Large intestine (tissue), 3 donors: ENCODE measurements at regions not wholly inside any gene's neighbourhood (a gene's known extent, or its start where the extent isn't known, plus 50 kb on each side); places are given as distances from the start of the nearest gene placed in this dataset.
A peak's percentile ranks its signal among the peaks of the same experiment; 100 is the strongest.

Experiments
- DNase-seq, 2 donors: peaks; one replicate each; pipeline versions ENCODE4 v3.0.0 to v3.0.0-alpha.2; 2013
- H3K27ac ChIP-seq: one replicate; pipeline ENCODE4 v1.5.1; 2013; ENCODE audit warnings: low read length
- H3K27me3 ChIP-seq: 2 replicates; pipeline ENCODE4 v1.6.1; 2013; ENCODE audit warnings: low read length; ENCODE audit not compliant: control insufficient read depth, insufficient read depth
- H3K36me3 ChIP-seq: 2 replicates; pipeline ENCODE4 v1.6.1; 2013; ENCODE audit warnings: low read length; ENCODE audit not compliant: control insufficient read depth, insufficient read depth
- H3K4me1 ChIP-seq: one replicate; pipeline ENCODE4 v1.6.1; 2013; ENCODE audit warnings: low read length; ENCODE audit not compliant: control insufficient read depth, insufficient read depth
- H3K4me3 ChIP-seq: one replicate; pipeline ENCODE4 v1.5.1; 2013; ENCODE audit warnings: low read length
- H3K9me3 ChIP-seq: one replicate; pipeline ENCODE4 v1.6.1; 2013; ENCODE audit warnings: mild to moderate bottlenecking, low read depth, low read length, moderate library complexity; ENCODE audit not compliant: control insufficient read depth
- WGBS: methylation state at CpG from one replicate; pipeline ENCODE4 v1.1.5; 2013; ENCODE audit warnings: low lambda C conversion rate; ENCODE audit not compliant: insufficient coverage; 5-methylcytosine and 5-hydroxymethylcytosine counted together

DNA sequence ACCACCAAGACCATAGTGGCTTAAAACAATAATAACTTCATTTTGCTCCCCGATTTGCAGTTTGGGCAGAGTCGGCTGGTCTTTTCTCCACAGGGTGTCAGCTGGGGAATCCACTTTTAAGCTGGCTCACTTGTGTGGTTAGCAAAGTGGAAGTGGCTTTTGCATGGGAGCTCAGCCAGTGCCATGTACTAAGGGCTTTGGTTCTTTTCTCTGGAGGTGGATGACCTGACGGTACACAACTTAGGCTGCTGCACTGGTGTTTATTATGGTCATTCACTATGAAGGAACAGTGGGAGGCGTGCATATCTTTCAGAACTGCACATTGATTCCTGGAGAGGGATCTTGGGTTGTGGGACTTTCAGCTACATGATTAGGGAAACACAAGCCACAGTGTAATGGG lies 141.0 kb downstream of the OR2B2 start:
- no peaks in the 10 kb centered on the region for H3K9me3 ChIP-seq
- peaks cover 33% of the 10 kb centered on the region for H3K4me1 ChIP-seq
- H3K27me3 ChIP-seq: no peaks in the 10 kb centered on the region
- no peak overlapping the region for H3K27ac ChIP-seq
- peak in 1 of 2 donors; percentile 59 for DNase-seq
- 17% methylated on average over 1 of the region's 4 CpGs for WGBS
- no peaks in the 10 kb centered on the region for H3K36me3 ChIP-seq
- no peak overlapping the region for H3K4me3 ChIP-seq

DNA sequence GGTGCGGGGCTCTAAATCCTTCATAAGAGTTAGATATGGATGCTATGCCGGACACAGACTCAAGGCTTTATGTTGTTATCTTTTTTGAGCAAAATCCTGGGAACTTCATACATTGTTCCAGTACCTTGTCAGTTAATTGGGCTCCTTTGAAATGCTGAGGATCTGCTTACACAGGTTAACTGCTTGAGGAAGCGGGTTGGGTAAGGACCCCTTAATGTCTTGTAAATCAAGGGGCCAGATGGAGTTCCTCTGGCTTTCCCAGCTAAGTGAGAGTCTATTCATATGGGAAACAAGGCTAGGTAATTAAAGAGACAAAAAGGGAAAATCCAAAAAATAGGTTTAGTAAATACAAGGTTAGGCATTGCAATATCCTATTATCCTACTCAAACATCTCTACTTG lies 141.5 kb downstream of the OR2B2 start:
- no peak for DNase-seq
- no peak overlapping the region for H3K4me3 ChIP-seq
- no peaks in the 10 kb centered on the region for H3K9me3 ChIP-seq
- WGBS: no CpG with 5 or more reads among the region's 3 CpGs
- H3K36me3 ChIP-seq: no peaks in the 10 kb centered on the region
- peaks cover 32% of the 10 kb centered on the region for H3K4me1 ChIP-seq
- no peaks in the 10 kb centered on the region for H3K27me3 ChIP-seq
- no peak overlapping the region for H3K27ac ChIP-seq

DNA sequence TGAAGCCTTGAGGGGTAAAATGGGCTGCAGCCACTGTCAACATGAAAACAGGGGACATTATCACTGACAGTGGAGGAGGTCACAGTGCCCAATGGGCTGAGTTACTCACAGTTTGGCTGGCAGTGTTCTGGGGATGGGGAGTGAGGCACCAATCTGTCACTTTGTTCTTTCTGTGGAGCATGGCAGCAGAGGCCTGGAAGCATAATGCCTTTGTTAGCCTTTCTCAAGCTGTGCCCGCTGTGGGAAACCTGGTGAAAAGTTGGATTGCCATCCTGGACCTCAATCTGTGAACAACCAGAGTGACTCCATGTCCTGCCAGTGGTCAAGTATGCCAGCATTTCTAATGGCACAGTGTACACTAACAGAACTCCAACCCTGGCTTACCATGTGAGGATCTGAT lies 143.6 kb downstream of the OR2B2 start:
- no peaks in the 10 kb centered on the region for H3K9me3 ChIP-seq
- DNase-seq: no peak
- no peak overlapping the region for H3K27ac ChIP-seq
- H3K27me3 ChIP-seq: no peaks in the 10 kb centered on the region
- H3K36me3 ChIP-seq: no peaks in the 10 kb centered on the region
- whole genome bisulfite sequencing: no CpG with 5 or more reads among the region's 1 CpG
- no peak overlapping the region for H3K4me3 ChIP-seq
- H3K4me1 ChIP-seq: peaks cover 22% of the 10 kb centered on the region

DNA sequence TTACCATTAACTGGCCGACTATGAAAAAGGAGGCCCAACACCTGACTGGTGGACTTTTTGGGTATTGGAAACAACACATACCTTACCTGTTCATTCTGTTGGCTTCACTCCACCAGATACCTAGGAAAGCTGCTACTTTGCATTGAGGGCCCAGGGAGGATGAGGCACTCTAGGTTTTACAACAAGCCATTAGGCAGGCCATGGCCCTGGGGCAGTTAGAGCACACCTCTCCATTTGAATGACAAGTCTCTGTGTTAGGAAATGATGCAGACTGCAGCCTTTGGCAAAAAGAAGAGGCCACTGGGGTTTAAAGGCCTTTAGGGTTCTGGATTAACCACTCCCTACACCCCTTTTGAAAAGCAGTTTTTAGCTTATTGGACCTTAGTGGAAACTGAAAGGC lies 144.3 kb downstream of the OR2B2 start:
- Histone ChIP-seq H3K4me1 (peaks cover 15% of the 10 kb centered on the region), H3K4me3 (no peak overlapping the region), H3K27me3 (no peaks in the 10 kb centered on the region), H3K9me3 (no peaks in the 10 kb centered on the region), H3K36me3 (no peaks in the 10 kb centered on the region), H3K27ac (no peak overlapping the region)
- DNase-seq: no peak
- no CpG with 5 or more reads among the region's 1 CpG for WGBS

DNA sequence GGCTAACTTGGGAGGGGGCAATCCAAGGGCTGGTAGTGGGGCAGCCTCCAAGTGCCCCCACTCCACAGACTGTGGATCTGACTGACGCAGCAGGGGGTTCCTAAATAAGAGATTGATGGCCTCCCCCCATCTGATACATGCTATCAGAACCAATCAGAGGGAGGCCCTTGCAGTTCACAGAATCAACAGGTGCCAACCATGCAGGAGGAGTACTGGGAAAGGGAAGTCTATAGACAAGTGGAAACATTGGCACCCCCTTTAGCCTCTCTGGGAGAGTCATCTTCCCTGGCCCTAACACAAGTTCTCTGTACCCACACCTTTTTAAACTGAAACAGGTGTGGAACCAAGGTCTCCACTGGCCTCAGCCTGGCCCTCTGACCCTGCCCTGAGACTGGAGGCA lies 145.8 kb downstream of the OR2B2 start:
- no peak for DNase-seq
- H3K36me3 ChIP-seq: no peaks in the 10 kb centered on the region
- no peaks in the 10 kb centered on the region for H3K9me3 ChIP-seq
- WGBS: no CpG with 5 or more reads among the region's 1 CpG
- H3K27me3 ChIP-seq: peaks cover 8% of the 10 kb centered on the region
- no peak overlapping the region for H3K27ac ChIP-seq
- H3K4me3 ChIP-seq: no peak overlapping the region
- peaks cover 3% of the 10 kb centered on the region for H3K4me1 ChIP-seq

DNA sequence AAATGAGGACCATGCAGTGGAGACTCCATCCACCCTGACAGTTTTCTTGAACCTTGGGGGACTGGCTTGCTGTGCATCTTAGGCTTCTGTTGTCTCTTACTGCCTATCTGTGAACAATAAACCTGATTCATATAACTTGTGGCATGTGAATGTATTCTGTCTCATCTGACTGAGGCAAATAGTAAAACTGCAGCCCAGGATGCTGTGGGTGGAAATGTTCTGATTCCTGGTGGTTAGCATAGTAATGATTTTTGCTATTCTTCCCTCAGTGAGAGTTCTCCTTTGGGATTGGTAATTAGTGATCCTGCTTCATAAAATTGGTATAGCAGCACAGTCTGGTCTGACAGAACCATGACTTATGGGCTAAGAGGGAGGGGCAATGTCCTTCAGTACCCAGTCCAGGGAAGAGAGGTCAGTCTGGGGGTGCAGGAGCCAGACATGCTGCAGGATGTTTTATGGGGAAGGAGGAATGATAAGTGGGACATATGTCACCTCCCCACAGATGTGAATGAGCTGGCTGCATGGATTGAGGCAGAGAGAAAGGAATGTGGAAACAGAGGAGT lies 147.1 kb downstream of the OR2B2 start:
- Histone ChIP-seq H3K36me3 (no peaks in the 10 kb centered on the region), H3K4me1 (no peaks in the 10 kb centered on the region), H3K27me3 (peaks cover 8% of the 10 kb centered on the region), H3K27ac (no peak overlapping the region), H3K9me3 (no peaks in the 10 kb centered on the region), H3K4me3 (no peak overlapping the region)
- DNase-seq: no peak

DNA sequence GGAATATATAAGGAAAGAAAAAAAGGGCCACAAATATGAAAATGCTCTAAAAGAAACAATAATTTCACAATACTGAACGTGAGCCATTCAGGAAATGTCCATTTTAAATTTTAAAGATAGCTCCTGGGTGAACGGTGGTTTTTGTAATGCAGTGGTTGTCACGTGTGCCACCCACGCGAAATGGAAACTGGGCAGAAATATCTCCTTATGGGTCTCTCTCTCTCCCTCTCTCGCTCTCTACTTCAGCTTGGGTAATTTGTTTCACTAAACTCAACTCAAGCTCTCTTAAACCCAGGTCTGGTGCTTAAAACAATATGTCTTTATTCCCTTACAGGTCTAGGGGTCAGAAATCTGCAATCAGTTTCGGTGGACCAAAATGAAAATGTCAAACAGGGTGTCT lies 150.8 kb downstream of the OR2B2 start:
- DNase-seq: no peak
- no peaks in the 10 kb centered on the region for H3K9me3 ChIP-seq
- H3K4me3 ChIP-seq: no peak overlapping the region
- no peak overlapping the region for H3K27ac ChIP-seq
- no peaks in the 10 kb centered on the region for H3K4me1 ChIP-seq
- no peaks in the 10 kb centered on the region for H3K36me3 ChIP-seq
- 83% methylated on average over 1 of the region's 7 CpGs for WGBS
- peaks cover 8% of the 10 kb centered on the region for H3K27me3 ChIP-seq

DNA sequence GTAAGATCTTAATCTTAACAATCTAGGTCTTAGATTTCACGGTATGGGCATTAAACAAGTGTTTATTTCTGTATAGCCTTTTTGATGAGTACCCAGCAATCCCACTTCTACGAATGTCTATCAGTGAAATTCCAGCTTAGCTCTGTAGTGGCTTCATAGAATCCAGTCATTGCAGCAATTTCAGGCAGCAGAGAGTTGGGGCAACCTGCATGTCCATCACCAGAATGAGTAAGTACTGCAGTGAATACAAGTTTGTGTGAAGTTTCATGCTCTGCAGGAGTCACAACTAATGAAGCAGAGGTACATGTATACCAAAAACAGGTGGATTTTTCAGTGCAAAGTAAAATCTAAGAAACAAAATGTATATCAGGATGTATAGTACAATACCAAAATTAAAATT lies 151.7 kb downstream of the OR2B2 start:
- no peak for DNase-seq
- no peak overlapping the region for H3K27ac ChIP-seq
- H3K27me3 ChIP-seq: peaks cover 8% of the 10 kb centered on the region
- no peaks in the 10 kb centered on the region for H3K9me3 ChIP-seq
- no peaks in the 10 kb centered on the region for H3K36me3 ChIP-seq
- no peak overlapping the region for H3K4me3 ChIP-seq
- H3K4me1 ChIP-seq: no peaks in the 10 kb centered on the region
- no CpG with 5 or more reads among the region's 2 CpGs for WGBS

DNA sequence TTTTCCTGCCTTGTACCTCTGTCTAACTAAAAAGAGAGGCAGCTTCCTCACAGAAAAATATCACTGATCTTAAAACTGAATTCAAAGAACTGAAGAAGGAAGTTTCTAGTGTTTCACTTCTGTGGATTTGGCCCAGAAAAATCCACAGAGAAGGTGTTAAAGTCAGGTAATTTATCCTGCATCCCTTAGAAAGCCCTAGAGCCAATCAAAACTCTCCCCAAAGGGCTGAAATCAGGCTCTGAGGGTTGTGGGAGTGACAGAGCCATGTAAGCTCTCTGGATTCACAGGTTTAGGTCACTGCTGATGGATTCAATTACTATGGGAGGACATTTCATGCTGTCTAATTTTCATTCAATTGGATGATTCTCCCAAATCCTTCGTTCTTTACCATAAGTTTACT lies 152.3 kb downstream of the OR2B2 start:
- no peak for DNase-seq
- Histone ChIP-seq H3K36me3 (no peaks in the 10 kb centered on the region), H3K27me3 (peaks cover 8% of the 10 kb centered on the region), H3K4me1 (no peaks in the 10 kb centered on the region), H3K27ac (no peak overlapping the region), H3K9me3 (no peaks in the 10 kb centered on the region), H3K4me3 (no peak overlapping the region)
- 100% methylated on average over 1 of the region's 1 CpG for WGBS

DNA sequence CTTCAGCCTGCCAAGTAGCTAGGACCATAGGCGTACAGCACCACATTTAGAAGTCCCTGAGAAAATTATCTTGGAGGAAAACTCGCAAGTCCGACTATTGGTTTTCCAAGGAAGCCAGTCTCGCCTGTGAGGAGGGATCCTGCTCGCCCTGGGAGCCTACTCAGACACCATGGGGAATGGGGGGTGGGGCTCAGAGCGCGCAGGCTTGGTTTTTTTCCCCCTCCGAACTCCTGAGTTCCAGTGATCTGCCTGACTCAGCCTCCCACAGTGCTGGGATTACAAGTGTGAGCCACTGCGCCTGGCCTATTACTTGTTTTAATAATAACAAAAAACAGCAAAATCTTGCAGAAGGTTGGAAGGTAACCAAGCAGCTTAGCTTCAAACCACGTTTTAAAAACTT lies 153.7 kb downstream of the OR2B2 start:
- Histone ChIP-seq H3K4me1 (no peaks in the 10 kb centered on the region), H3K36me3 (no peaks in the 10 kb centered on the region), H3K4me3 (no peak overlapping the region), H3K27me3 (peaks cover 8% of the 10 kb centered on the region), H3K27ac (no peak overlapping the region), H3K9me3 (no peaks in the 10 kb centered on the region)
- DNase-seq: peak in 1 of 2 donors; percentile 37
- WGBS: 40% methylated on average over 1 of the region's 10 CpGs

DNA sequence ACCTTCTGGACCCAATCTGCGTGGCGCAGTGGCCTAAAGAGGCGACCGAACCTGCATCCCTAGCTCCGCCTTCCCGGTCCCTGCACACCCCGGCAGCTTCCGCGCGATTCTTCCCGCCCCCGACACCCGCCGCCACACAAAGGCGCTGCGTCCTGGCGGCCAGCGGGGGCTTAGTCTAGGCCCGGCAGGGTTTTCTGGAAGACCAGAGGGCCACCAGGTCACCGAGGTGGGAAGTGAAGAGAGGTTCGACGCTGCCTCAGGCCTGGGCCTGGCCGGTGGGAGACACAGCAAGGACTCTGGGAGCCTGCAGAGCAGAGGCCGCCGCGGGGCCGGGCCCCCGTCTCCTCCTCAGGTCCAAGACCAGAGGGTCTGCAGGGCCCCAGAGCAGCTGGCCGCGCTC lies 154.9 kb downstream of the OR2B2 start:
- Histone ChIP-seq H3K27me3 (peaks cover 3% of the 10 kb centered on the region), H3K36me3 (no peaks in the 10 kb centered on the region), H3K4me3 (peak overlapping the region; percentile 72), H3K27ac (no peak overlapping the region), H3K9me3 (no peaks in the 10 kb centered on the region), H3K4me1 (no peaks in the 10 kb centered on the region)
- peak in 1 of 2 donors; percentile 73 for DNase-seq
- no CpG with 5 or more reads among the region's 30 CpGs for WGBS
